ENCODE measurements at regions not wholly inside any gene's neighbourhood (a gene's known extent, or its start where the extent isn't known, plus 50 kb on each side); places are given as distances from the start of the nearest gene placed in this dataset.

DNA sequence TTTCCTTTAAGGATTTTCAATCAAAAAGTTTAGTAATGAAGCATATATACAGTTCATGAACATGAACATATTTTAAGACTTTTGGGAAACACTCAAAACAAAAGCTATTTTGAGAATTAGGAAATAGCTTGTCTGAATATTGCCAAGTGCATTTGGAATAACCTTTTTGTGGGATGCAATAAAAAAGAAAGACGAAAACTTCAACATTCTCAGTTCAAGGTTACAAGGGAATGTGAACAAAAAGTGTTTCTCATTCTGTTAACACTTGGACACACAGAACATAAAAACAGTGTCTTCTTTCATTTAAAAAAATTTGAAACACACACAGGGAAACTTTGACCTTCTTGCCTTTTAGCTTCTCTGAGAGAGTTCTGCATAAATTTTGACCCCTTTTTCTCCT is 72.7 kb upstream of the TCF21 start (continued):
- TF ChIP-seq, protein P1, sequence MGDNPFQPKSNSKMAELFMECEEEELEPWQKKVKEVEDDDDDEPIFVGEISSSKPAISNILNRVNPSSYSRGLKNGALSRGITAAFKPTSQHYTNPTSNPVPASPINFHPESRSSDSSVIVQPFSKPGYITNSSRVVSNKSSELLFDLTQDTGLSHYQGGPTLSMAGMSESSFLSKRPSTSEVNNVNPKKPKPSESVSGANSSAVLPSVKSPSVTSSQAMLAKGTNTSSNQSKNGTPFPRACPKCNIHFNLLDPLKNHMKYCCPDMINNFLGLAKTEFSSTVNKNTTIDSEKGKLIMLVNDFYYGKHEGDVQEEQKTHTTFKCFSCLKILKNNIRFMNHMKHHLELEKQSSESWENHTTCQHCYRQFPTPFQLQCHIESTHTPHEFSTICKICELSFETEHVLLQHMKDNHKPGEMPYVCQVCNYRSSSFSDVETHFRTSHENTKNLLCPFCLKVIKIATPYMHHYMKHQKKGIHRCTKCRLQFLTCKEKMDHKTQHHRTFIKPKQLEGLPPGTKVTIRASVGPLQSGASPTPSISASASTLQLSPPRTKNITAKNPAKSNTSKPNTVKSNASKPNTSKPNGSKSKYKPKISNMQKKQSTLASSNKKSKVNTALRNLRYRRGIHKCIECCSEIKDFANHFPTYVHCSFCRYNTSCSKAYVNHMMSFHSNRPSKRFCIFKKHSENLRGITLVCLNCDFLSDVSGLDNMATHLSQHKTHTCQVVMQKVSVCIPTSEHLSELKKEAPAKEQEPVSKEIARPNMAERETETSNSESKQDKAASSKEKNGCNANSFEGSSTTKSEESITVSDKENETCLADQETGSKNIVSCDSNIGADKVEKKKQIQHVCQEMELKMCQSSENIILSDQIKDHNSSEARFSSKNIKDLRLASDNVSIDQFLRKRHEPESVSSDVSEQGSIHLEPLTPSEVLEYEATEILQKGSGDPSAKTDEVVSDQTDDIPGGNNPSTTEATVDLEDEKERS (tag by site-specific recombination; IDR thresholded peaks at IDR 0.05) = no peak
- TF ChIP-seq ZNF19 (tag by site-specific recombination; IDR thresholded peaks at IDR 0.05; ENCODE audit: low read depth) (no peak), ZNF76 (tag by site-specific recombination; IDR thresholded peaks at IDR 0.05; ENCODE audit: borderline replicate concordance, low read depth) (no peak), ZNF514 (tag by site-specific recombination; IDR thresholded peaks at IDR 0.05) (no peak)

DNA sequence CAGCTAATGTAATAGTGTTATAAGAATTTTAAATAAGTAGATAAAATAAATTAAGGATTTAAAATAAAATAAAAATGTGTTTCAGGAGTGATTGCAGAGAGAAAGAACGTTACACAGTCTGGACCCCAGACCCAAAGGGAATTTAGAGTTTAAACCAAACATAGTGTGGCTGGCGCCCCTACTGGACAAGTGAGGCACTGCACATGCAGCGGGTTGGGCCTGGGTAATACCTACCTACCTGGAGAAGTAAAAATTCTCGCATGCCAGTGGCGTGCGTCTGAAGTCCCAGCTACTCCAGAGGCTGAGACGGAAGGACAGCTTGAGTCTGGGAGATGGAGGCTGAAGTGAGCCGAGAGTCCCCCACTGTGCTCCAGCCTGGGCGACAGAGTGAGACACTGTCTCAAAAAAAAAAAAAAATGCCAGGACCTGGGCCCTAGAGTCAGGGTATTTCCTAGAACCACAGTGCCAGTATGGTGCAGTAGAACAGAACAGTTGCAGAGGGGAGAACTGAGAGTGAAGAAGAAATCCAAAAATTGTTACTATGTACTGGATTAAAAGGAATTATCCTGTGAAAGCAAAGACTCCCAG is 71.4 kb upstream of the TCF21 start:
- POLR2A ChIA-PET = no interaction called here
- no peak overlapping the region for H3K27ac ChIP-seq (ENCODE audit: extremely low read depth, low read depth, low read length)
- H3K9me3 ChIP-seq (ENCODE audit: control insufficient read depth, insufficient read depth, low read depth, low read length) = no peaks in the 10 kb centered on the region; the same call in 1 of the 2 replicates
- CTCF ChIA-PET = interaction anchor here (0.6 to 2.8 kb wide), 22 partner anchors 9 to 666 kb away, joined by 3 to 20 read pairs (median 4); no protein-coding TSS in a partner anchor
- no peak overlapping the region for H3K4me3 ChIP-seq (ENCODE audit: low read depth, low read length)
- TF ChIP-seq ZNF544 (tag by site-specific recombination; IDR thresholded peaks at IDR 0.05) (no peak), ZNF777 (tag by site-specific recombination; IDR thresholded peaks at IDR 0.05; ENCODE audit: borderline replicate concordance) (no peak), ZNF211 (tag by site-specific recombination; IDR thresholded peaks at IDR 0.05; ENCODE audit: low read depth) (no peak), ZNF140 (tag by site-specific recombination; IDR thresholded peaks at IDR 0.05) (no peak), ZNF791 (tag by site-specific recombination; IDR thresholded peaks at IDR 0.05) (no peak), ZNF549 (tag by site-specific recombination; IDR thresholded peaks at IDR 0.05) (no peak), ZNF473 (tag by site-specific recombination; IDR thresholded peaks at IDR 0.05) (no peak), ZNF660 (tag by site-specific recombination; IDR thresholded peaks at IDR 0.05) (no peak), GLI2 (tag by site-specific recombination; IDR thresholded peaks at IDR 0.05; ENCODE audit: borderline replicate concordance, low read depth) (no peak), ZNF768 (tag by site-specific recombination; IDR thresholded peaks at IDR 0.05) (no peak), GLI4 (tag by site-specific recombination; IDR thresholded peaks at IDR 0.05) (no peak)
- TF ChIP-seq, protein P2, sequence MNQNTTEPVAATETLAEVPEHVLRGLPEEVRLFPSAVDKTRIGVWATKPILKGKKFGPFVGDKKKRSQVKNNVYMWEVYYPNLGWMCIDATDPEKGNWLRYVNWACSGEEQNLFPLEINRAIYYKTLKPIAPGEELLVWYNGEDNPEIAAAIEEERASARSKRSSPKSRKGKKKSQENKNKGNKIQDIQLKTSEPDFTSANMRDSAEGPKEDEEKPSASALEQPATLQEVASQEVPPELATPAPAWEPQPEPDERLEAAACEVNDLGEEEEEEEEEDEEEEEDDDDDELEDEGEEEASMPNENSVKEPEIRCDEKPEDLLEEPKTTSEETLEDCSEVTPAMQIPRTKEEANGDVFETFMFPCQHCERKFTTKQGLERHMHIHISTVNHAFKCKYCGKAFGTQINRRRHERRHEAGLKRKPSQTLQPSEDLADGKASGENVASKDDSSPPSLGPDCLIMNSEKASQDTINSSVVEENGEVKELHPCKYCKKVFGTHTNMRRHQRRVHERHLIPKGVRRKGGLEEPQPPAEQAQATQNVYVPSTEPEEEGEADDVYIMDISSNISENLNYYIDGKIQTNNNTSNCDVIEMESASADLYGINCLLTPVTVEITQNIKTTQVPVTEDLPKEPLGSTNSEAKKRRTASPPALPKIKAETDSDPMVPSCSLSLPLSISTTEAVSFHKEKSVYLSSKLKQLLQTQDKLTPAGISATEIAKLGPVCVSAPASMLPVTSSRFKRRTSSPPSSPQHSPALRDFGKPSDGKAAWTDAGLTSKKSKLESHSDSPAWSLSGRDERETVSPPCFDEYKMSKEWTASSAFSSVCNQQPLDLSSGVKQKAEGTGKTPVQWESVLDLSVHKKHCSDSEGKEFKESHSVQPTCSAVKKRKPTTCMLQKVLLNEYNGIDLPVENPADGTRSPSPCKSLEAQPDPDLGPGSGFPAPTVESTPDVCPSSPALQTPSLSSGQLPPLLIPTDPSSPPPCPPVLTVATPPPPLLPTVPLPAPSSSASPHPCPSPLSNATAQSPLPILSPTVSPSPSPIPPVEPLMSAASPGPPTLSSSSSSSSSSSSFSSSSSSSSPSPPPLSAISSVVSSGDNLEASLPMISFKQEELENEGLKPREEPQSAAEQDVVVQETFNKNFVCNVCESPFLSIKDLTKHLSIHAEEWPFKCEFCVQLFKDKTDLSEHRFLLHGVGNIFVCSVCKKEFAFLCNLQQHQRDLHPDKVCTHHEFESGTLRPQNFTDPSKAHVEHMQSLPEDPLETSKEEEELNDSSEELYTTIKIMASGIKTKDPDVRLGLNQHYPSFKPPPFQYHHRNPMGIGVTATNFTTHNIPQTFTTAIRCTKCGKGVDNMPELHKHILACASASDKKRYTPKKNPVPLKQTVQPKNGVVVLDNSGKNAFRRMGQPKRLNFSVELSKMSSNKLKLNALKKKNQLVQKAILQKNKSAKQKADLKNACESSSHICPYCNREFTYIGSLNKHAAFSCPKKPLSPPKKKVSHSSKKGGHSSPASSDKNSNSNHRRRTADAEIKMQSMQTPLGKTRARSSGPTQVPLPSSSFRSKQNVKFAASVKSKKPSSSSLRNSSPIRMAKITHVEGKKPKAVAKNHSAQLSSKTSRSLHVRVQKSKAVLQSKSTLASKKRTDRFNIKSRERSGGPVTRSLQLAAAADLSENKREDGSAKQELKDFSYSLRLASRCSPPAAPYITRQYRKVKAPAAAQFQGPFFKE (tag by site-specific recombination; IDR thresholded peaks at IDR 0.05; ENCODE audit: borderline replicate concordance) = no peak
- TF ChIP-seq, protein P1 (tag by site-specific recombination; IDR thresholded peaks at IDR 0.05) = no peak
- TF ChIP-seq, protein P3, sequence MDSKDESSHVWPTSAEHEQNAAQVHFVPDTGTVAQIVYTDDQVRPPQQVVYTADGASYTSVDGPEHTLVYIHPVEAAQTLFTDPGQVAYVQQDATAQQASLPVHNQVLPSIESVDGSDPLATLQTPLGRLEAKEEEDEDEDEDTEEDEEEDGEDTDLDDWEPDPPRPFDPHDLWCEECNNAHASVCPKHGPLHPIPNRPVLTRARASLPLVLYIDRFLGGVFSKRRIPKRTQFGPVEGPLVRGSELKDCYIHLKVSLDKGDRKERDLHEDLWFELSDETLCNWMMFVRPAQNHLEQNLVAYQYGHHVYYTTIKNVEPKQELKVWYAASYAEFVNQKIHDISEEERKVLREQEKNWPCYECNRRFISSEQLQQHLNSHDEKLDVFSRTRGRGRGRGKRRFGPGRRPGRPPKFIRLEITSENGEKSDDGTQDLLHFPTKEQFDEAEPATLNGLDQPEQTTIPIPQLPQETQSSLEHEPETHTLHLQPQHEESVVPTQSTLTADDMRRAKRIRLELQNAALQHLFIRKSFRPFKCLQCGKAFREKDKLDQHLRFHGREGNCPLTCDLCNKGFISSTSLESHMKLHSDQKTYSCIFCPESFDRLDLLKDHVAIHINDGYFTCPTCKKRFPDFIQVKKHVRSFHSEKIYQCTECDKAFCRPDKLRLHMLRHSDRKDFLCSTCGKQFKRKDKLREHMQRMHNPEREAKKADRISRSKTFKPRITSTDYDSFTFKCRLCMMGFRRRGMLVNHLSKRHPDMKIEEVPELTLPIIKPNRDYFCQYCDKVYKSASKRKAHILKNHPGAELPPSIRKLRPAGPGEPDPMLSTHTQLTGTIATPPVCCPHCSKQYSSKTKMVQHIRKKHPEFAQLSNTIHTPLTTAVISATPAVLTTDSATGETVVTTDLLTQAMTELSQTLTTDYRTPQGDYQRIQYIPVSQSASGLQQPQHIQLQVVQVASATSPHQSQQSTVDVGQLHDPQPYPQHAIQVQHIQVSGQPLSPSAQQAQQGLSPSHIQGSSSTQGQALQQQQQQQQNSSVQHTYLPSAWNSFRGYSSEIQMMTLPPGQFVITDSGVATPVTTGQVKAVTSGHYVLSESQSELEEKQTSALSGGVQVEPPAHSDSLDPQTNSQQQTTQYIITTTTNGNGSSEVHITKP (tag by site-specific recombination; IDR thresholded peaks at IDR 0.05) = no peak
- no peaks in the 10 kb centered on the region for H3K4me1 ChIP-seq (ENCODE audit: control insufficient read depth, insufficient read depth, low read length)
- H3K36me3 ChIP-seq (ENCODE audit: control insufficient read depth in 2 of 2, insufficient read depth in 1 of 2, low read length in 2 of 2) = no peaks in the 10 kb centered on the region

Data from HEK293 (cell line).